K562 (cell line): ENCODE measurements at regions not wholly inside any gene's neighbourhood (a gene's known extent, or its start where the extent isn't known, plus 50 kb on each side); places are given as distances from the start of the nearest gene placed in this dataset.

Source experiments
- ATAC-seq: fragments of 200-7000 bp; cut with Tn5 transposase; 3 replicates; pipeline ENCODE4 v1.9.1; 2020; ENCODE audit warnings: moderate library complexity
- BruUV-seq: library from RNA; stranded (reverse); fragments of 400-500 nt; replicated peaks from 2 replicates; lab custom pipeline; 2021; lab: Mats Ljungman, UMichigan
- CTCF ChIA-PET: fragments of 300-600 bp; formaldehyde crosslinking; extraction: SDS; loops from one replicate; lab custom pipeline; 2021; ENCODE audit warnings: low intra/inter-chr PET ratio; lab: Yijun Ruan, JAX
- POLR2A ChIA-PET: fragments of 300-600, 350-650 bp; sonication (Branson Sonifier 250); formaldehyde crosslinking; extraction: SDS; loops from one replicate; lab custom pipeline; 2021; ENCODE audit warnings: antibody characterized with exemption, inconsistent platforms; lab: Yijun Ruan, JAX
- DNase-seq, 4 experiments: peaks; one replicate each; pipeline versions ENCODE4 v3.0.0 to v3.0.0-alpha.2; 2011 to 2018; ENCODE audit warnings: low spot score in 3 of 4, mixed read lengths in 3 of 4; ENCODE audit errors: extremely low read depth in 1 of 4
- FAIRE-seq: peaks from 2 replicates; lab custom pipeline; 2011; peaks lifted over from hg19 to GRCh38; lab: Jason Lieb, UNC
- H2AFZ ChIP-seq: 2 replicates; pipeline ENCODE4 v1.6.0; 2011; ENCODE audit warnings: low read depth, low read length, control low read depth, inconsistent platforms
- H3K27ac ChIP-seq: fragments of 200-600 bp; 3 replicates; pipeline ENCODE4 v1.8.0; 2011; ENCODE audit warnings: low read depth, mild to moderate bottlenecking, control low read depth, inconsistent platforms, low read length, moderate library complexity, mixed read lengths; ENCODE audit errors: extremely low read depth
- H3K27me3 ChIP-seq, 2 experiments: fragments of 300-600 bp in 1 of 2; 2 replicates in 1 of 2; 3 replicates in 1 of 2; pipeline versions ENCODE4 v1.6.0 to v1.8.0; 2011; ENCODE audit warnings: inconsistent platforms in 2 of 2, low read length in 2 of 2, mild to moderate bottlenecking in 1 of 2, mixed read lengths in 1 of 2, moderate library complexity in 1 of 2; ENCODE audit not compliant: control insufficient read depth in 2 of 2, insufficient read depth in 2 of 2
- H3K36me3 ChIP-seq: fragments of 300-600 bp; 3 replicates; pipeline ENCODE4 v1.8.0; 2011; ENCODE audit warnings: mild to moderate bottlenecking, low read length, inconsistent platforms; ENCODE audit not compliant: control insufficient read depth, insufficient read depth
- H3K4me1 ChIP-seq, 2 experiments: fragments of 200-600 bp in 1 of 2; replicated peaks in 1 of 2; 2 replicates in 1 of 2; 3 replicates in 1 of 2; pipeline versions ENCODE4 v1.5.1 to v1.8.0; 2011; ENCODE audit warnings: inconsistent platforms in 2 of 2, low read length in 2 of 2, mild to moderate bottlenecking in 1 of 2, mixed read lengths in 1 of 2, moderate library complexity in 1 of 2; ENCODE audit not compliant: control insufficient read depth in 2 of 2, insufficient read depth in 2 of 2
- H3K4me2 ChIP-seq: 2 replicates; pipeline ENCODE4 v1.6.1; 2011; ENCODE audit warnings: low read length, control low read depth, inconsistent platforms, mixed read lengths; ENCODE audit not compliant: insufficient read depth
- H3K4me3 ChIP-seq: fragments of 200-600 bp; sonication (generic), shearing (Covaris generic); 2 replicates; pipeline ENCODE4 v1.5.1; 2016; ENCODE audit warnings: control low read depth, inconsistent platforms
- H3K79me2 ChIP-seq: fragments of 200-600 bp; 3 replicates; pipeline ENCODE4 v1.8.0; 2011; ENCODE audit warnings: low read length, inconsistent platforms; ENCODE audit not compliant: control insufficient read depth, insufficient read depth
- H3K9ac ChIP-seq, 2 experiments: 2 replicates each; pipeline versions ENCODE4 v1.6.0 to v1.6.1; 2011; ENCODE audit warnings: low read depth in 2 of 2, low read length in 2 of 2, control low read depth in 1 of 2, inconsistent platforms in 1 of 2, mild to moderate bottlenecking in 1 of 2, mixed read lengths in 1 of 2; ENCODE audit not compliant: insufficient read depth in 1 of 2
- H3K9me1 ChIP-seq: one replicate; pipeline ENCODE4 v1.6.0; 2011; ENCODE audit warnings: inconsistent platforms, mild to moderate bottlenecking, low read length, moderate library complexity; ENCODE audit not compliant: control insufficient read depth, insufficient read depth
- H3K9me3 ChIP-seq: replicated peaks from 2 replicates; pipeline ENCODE4 v1.5.1; 2011; ENCODE audit warnings: low read depth, low read length, inconsistent platforms; ENCODE audit not compliant: control insufficient read depth, insufficient read depth
- H4K20me1 ChIP-seq: replicated peaks from 2 replicates; pipeline ENCODE4 v1.6.1; 2011; ENCODE audit warnings: low read length, inconsistent platforms, mixed read lengths; ENCODE audit not compliant: control insufficient read depth, insufficient read depth
- ARID3B ChIP-seq: fragments of 250-450 bp; sonication (Bioruptor Pico); IDR thresholded peaks from 2 replicates; pipeline ENCODE4 v1.4.0; 2020; ENCODE audit warnings: borderline replicate concordance
- CEBPG ChIP-seq, 3 experiments: fragments of 200-800 bp in 1 of 3; sonication (Bioruptor generic) in 1 of 3; sonication (generic) in 1 of 3; formaldehyde crosslinking in 1 of 3; IDR thresholded peaks in 2 of 3; conservative IDR thresholded peaks in 1 of 3; 2 replicates each; pipeline versions ENCODE4 v1.6.1 to v1.8.0; 2016 to 2022; ENCODE audit warnings: missing compliant biosample characterization in 2 of 3, missing genetic modification characterization in 2 of 3, mild to moderate bottlenecking in 1 of 3, missing genetic modification reagents in 1 of 3
- E2F4 ChIP-seq: sonication (generic); formaldehyde crosslinking; IDR thresholded peaks from 2 replicates; pipeline ENCODE4 v1.8.0; 2022; ENCODE audit warnings: mild to moderate bottlenecking, low read depth, missing genetic modification reagents
- MECOM ChIP-seq: fragments of 250-450 bp; sonication (Bioruptor Pico); IDR thresholded peaks from 2 replicates; pipeline ENCODE4 v1.8.0; 2022; ENCODE audit warnings: inconsistent platforms
- NFE2 ChIP-seq: IDR thresholded peaks from 2 replicates; pipeline ENCODE4 v1.6.1; 2014; ENCODE audit warnings: antibody characterized with exemption, low read depth
- POLR3G ChIP-seq: IDR thresholded peaks from 2 replicates; pipeline ENCODE4 v1.6.1; 2011; ENCODE audit not compliant: insufficient read length, insufficient replicate concordance; ENCODE audit errors: extremely low read depth
- YBX1 ChIP-seq: fragments of 450-650 bp; IDR thresholded peaks from 2 replicates; pipeline ENCODE4 v1.7.1; 2016; ENCODE audit warnings: mild to moderate bottlenecking
- ZNF398 ChIP-seq: fragments of 250-450 bp; sonication (Bioruptor Pico); IDR thresholded peaks from 2 replicates; pipeline ENCODE4 v1.8.0; 2021; ENCODE audit warnings: moderate library complexity, mild to moderate bottlenecking, inconsistent platforms
- ZNF444 ChIP-seq: fragments of 250-450 bp; sonication (Bioruptor Pico); IDR thresholded peaks from 2 replicates; pipeline ENCODE4 v1.4.0; 2020; ENCODE audit warnings: mild to moderate bottlenecking, moderate library complexity
- ZNF589 ChIP-seq: fragments of 200-800 bp; sonication (Bioruptor generic); IDR thresholded peaks from 2 replicates; pipeline ENCODE4 v1.6.1; 2016; ENCODE audit warnings: low read depth, missing genetic modification characterization, missing compliant biosample characterization
- WGBS: fragments of 100-300 bp; shearing (Covaris generic); methylation state at CpG from one replicate; pipeline ENCODE4 v1.1.6; 2016; ENCODE audit warnings: low coverage, mixed read lengths; ENCODE audit not compliant: insufficient coverage; ENCODE audit errors: missing lambda C conversion rate; 5-methylcytosine and 5-hydroxymethylcytosine counted together
- in situ Hi-C: fragments of 300-500 bp; cut with MboI; formaldehyde crosslinking; loops from 4 replicates; pipeline ENCODE4 v1.15.0; 2018; ENCODE audit warnings: inconsistent platforms, mixed read lengths
- intact Hi-C: fragments of 100-400 bp; cut with micrococcal nuclease; formaldehyde crosslinking; loops from 2 replicates; pipeline ENCODE4 v1.14.2; 2022

GRCh38 chr3:35483131-35483530 is 156.2 kb upstream of the ARPP21 start:
- H3K9me3 ChIP-seq: 0 out of 2 replicates have a peak, but pooled peaks cover 2% of the 10 kb centered on the region
- H3K79me2 ChIP-seq: no peaks in the 10 kb centered on the region
- H2AFZ ChIP-seq: no peak overlapping the region
- H3K27ac ChIP-seq: no peak overlapping the region
- no peaks in the 10 kb centered on the region for H3K4me1 ChIP-seq
- FAIRE-seq (no peak), ATAC-seq (no peak), DNase-seq (no peak)
- POLR2A ChIA-PET: no interaction called here
- no peak for TF ChIP-seq YBX1
- H3K4me3 ChIP-seq: no peak overlapping the region
- no peaks in the 10 kb centered on the region for H3K36me3 ChIP-seq
- CTCF ChIA-PET: no interaction called here
- no peaks in the 10 kb centered on the region for H4K20me1 ChIP-seq
- H3K4me2 ChIP-seq: no peak overlapping the region
- no peaks in the 10 kb centered on the region for H3K9me1 ChIP-seq
- no TSS peak for BruUV-seq
- no peak overlapping the region for H3K9ac ChIP-seq
- intact Hi-C loops: no loop called here
- in situ Hi-C loops: no loop called here
- H3K27me3 ChIP-seq: no peaks in the 10 kb centered on the region
- WGBS: 2% methylated on average over 3 of the region's 3 CpGs

- Histone ChIP-seq H3K36me3 (no peaks in the 10 kb centered on the region), H3K79me2 (no peaks in the 10 kb centered on the region), H3K4me3 (no peak overlapping the region), H3K27ac (no peak overlapping the region), H3K9me1 (no peaks in the 10 kb centered on the region), H3K9ac (no peak overlapping the region), H3K9me3 (0 out of 2 replicates have a peak, but pooled peaks cover 2% of the 10 kb centered on the region), H3K4me1 (no peaks in the 10 kb centered on the region), H2AFZ (no peak overlapping the region), H3K27me3 (no peaks in the 10 kb centered on the region), H4K20me1 (no peaks in the 10 kb centered on the region), H3K4me2 (no peak overlapping the region)
- ChIA-PET POLR2A (no interaction called here), CTCF (no interaction called here)
- 0% methylated on average over 1 of the region's 1 CpG for WGBS
- intact Hi-C loops (no loop called here), in situ Hi-C loops (no loop called here)
- ATAC-seq: no peak
- DNase-seq: no peak
- BruUV-seq: no TSS peak
- FAIRE-seq: no peak
- no peak for TF ChIP-seq POLR3G
- TF ChIP-seq ZNF589: no peak
- no peak for TF ChIP-seq ZNF398 (CRISPR knock-in tag)
- no peak for TF ChIP-seq E2F4
- no peak for TF ChIP-seq CEBPG (CRISPR knock-in tag; IDR thresholded peaks at IDR 0.05)
- no peak for TF ChIP-seq CEBPG (tag; conservative IDR thresholded peaks at IDR 0.05 in 1 of 2, IDR thresholded peaks at IDR 0.05 in 1 of 2)
- no peak for TF ChIP-seq ARID3B (CRISPR knock-in tag)
- TF ChIP-seq MECOM (CRISPR knock-in tag): no peak
- no peak for TF ChIP-seq ZNF444 (CRISPR knock-in tag)
- TF ChIP-seq NFE2: no peak
Measured at GRCh38 chr3:35484929-35485530, 154.3 kb upstream of the ARPP21 start.
